DOHH2 (cell line): ENCODE measurements at regions not wholly inside any gene's neighbourhood (a gene's known extent, or its start where the extent isn't known, plus 50 kb on each side); places are given as distances from the start of the nearest gene placed in this dataset.

ENCODE experiments used
- H3F3A ChIP-seq: fragments of 200-600 bp; sonication (generic), shearing (Covaris generic); 2 replicates; pipeline ENCODE4 v1.6.0; 2016; ENCODE audit warnings: antibody characterized with exemption, mild to moderate bottlenecking; ENCODE audit not compliant: control insufficient read depth, insufficient read depth
- H3K27ac ChIP-seq: fragments of 200-600 bp; sonication (generic); 2 replicates; pipeline ENCODE4 v1.5.1; 2014; ENCODE audit warnings: low read depth, mild to moderate bottlenecking, low read length, moderate library complexity
- H3K27me3 ChIP-seq: fragments of 200-600 bp; sonication (generic); 2 replicates; pipeline ENCODE4 v1.6.1; 2014; ENCODE audit warnings: mild to moderate bottlenecking, low read length, mixed read lengths; ENCODE audit not compliant: control insufficient read depth
- H3K36me3 ChIP-seq: fragments of 200-600 bp; sonication (generic); 2 replicates; pipeline ENCODE4 v1.6.1; 2014; ENCODE audit warnings: mild to moderate bottlenecking, low read length, moderate library complexity, mixed read lengths; ENCODE audit not compliant: control insufficient read depth
- H3K4me1 ChIP-seq: fragments of 200-600 bp; sonication (generic); 2 replicates; pipeline ENCODE4 v1.6.1; 2014; ENCODE audit warnings: mild to moderate bottlenecking, low read length, mixed read lengths; ENCODE audit not compliant: control insufficient read depth
- H3K4me2 ChIP-seq: fragments of 200-600 bp; sonication (generic); 2 replicates; pipeline ENCODE4 v1.6.0; 2014; ENCODE audit warnings: mild to moderate bottlenecking, low read length, moderate library complexity
- H3K4me3 ChIP-seq: fragments of 200-600 bp; sonication (generic); 2 replicates; pipeline ENCODE4 v1.5.1; 2014; ENCODE audit warnings: mild to moderate bottlenecking, low read length, mixed read lengths
- H3K79me2 ChIP-seq: fragments of 200-600 bp; sonication (generic); 2 replicates; pipeline ENCODE4 v1.6.1; 2014; ENCODE audit warnings: mild to moderate bottlenecking, low read length, mixed read lengths; ENCODE audit not compliant: control insufficient read depth
- H3K9me2 ChIP-seq: fragments of 200-600 bp; sonication (generic); replicated peaks from 2 replicates; pipeline ENCODE4 v1.6.1; 2014; ENCODE audit warnings: mild to moderate bottlenecking, low read length, mixed read lengths; ENCODE audit not compliant: control insufficient read depth
- H3K9me3 ChIP-seq: fragments of 200-600 bp; sonication (generic); 2 replicates; pipeline ENCODE4 v1.6.1; 2014; ENCODE audit warnings: antibody characterized with exemption, low read length, mixed read lengths; ENCODE audit not compliant: control insufficient read depth, insufficient read depth
- H4K20me1 ChIP-seq: fragments of 200-600 bp; sonication (generic); 2 replicates; pipeline ENCODE4 v1.6.0; 2014; ENCODE audit warnings: low read depth, mild to moderate bottlenecking, antibody characterized with exemption, low read length, moderate library complexity; ENCODE audit not compliant: control insufficient read depth, insufficient read depth
- EZH2phosphoT487 ChIP-seq: fragments of 200-600 bp; sonication (generic); IDR thresholded peaks from 2 replicates; pipeline ENCODE4 v1.6.1; 2017; ENCODE audit warnings: borderline replicate concordance, mild to moderate bottlenecking, antibody characterized with exemption, low read length, moderate library complexity, mixed read lengths
- TF ChIP-seq, protein P1 (sequence below): fragments of 200-600 bp; sonication (generic); IDR thresholded peaks from one replicate; pipeline ENCODE4 v1.5.1; 2014; ENCODE audit warnings: antibody characterized with exemption, mild to moderate bottlenecking, low read depth, low read length; ENCODE audit not compliant: poor library complexity, severe bottlenecking

DNA sequence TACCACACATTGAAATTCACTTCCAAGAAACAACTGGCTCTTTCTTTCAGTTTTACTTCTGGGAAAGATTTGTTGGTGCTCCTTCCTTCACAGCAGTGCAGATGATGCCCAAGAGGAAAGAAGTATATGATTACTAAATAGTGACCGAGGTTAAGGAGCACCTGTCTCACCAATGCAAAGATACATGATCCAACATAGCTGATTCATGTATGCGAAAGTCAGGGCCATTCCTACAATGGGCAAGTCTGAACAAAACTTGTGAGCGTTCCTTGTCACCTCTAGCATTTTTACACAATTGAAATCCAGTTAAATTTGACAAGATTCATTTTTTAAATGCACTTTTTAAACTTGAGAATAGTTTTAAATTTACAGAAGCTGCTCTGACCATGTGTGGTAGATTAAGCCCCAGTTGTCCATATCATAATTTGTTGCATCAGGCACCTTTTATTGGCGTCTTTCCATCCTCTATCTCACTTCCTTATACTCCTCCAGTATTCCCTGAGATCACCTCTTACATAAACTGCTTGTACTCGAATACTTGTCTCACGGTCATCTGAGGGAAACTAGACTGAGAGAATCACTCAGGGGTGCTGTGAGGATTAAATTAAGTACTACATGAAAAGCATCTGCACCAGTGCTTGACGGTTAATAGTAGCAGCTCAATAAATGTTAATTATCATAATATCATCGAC, 438.8 kb upstream of the CDH20 start:
- Histone ChIP-seq H3K79me2 (no peaks in the 10 kb centered on the region), H3K9me3 (no peaks in the 10 kb centered on the region), H3K36me3 (no peaks in the 10 kb centered on the region), H3K4me2 (no peak overlapping the region), H3K4me3 (no peak overlapping the region), H4K20me1 (no peaks in the 10 kb centered on the region), H3K9me2 (no peaks in the 10 kb centered on the region), H3K27me3 (no peaks in the 10 kb centered on the region), H3F3A (no peaks in the 10 kb centered on the region), H3K27ac (no peak overlapping the region), H3K4me1 (peaks cover 4% of the 10 kb centered on the region; the same call in 1 of the 2 replicates)
- no peak for TF ChIP-seq EZH2phosphoT487
- TF ChIP-seq, protein P1, sequence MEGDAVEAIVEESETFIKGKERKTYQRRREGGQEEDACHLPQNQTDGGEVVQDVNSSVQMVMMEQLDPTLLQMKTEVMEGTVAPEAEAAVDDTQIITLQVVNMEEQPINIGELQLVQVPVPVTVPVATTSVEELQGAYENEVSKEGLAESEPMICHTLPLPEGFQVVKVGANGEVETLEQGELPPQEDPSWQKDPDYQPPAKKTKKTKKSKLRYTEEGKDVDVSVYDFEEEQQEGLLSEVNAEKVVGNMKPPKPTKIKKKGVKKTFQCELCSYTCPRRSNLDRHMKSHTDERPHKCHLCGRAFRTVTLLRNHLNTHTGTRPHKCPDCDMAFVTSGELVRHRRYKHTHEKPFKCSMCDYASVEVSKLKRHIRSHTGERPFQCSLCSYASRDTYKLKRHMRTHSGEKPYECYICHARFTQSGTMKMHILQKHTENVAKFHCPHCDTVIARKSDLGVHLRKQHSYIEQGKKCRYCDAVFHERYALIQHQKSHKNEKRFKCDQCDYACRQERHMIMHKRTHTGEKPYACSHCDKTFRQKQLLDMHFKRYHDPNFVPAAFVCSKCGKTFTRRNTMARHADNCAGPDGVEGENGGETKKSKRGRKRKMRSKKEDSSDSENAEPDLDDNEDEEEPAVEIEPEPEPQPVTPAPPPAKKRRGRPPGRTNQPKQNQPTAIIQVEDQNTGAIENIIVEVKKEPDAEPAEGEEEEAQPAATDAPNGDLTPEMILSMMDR: no peak

DNA sequence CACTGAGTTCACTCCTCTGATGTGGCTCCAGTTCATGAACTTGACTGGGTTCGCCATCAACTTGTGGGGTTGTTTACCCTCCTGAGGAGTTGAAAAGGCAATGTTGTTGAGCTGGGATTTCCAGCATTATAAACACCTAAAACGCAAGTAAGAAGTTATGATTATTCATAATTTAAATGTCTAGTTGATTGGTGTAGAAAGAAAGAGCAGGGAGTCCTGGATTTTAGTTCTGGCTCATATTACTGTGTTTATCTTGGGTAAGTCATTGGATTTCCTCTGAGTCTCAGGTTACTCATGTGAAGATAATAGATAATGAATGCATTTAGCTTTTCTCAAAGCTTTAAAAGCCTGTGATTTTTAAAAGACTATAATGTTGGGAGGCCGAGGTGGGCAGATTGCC, 438.0 kb upstream of the CDH20 start:
- H3K4me1 ChIP-seq: peaks cover 4% of the 10 kb centered on the region; the same call in 1 of the 2 replicates
- no peak for TF ChIP-seq EZH2phosphoT487
- TF ChIP-seq, protein P1: no peak
- H3K9me3 ChIP-seq: no peaks in the 10 kb centered on the region
- H3F3A ChIP-seq: no peaks in the 10 kb centered on the region
- no peaks in the 10 kb centered on the region for H3K9me2 ChIP-seq
- H3K27ac ChIP-seq: no peak overlapping the region
- H3K79me2 ChIP-seq: no peaks in the 10 kb centered on the region
- H3K27me3 ChIP-seq: no peaks in the 10 kb centered on the region
- H3K4me2 ChIP-seq: no peak overlapping the region
- H4K20me1 ChIP-seq: no peaks in the 10 kb centered on the region
- H3K4me3 ChIP-seq: no peak overlapping the region
- H3K36me3 ChIP-seq: no peaks in the 10 kb centered on the region

DNA sequence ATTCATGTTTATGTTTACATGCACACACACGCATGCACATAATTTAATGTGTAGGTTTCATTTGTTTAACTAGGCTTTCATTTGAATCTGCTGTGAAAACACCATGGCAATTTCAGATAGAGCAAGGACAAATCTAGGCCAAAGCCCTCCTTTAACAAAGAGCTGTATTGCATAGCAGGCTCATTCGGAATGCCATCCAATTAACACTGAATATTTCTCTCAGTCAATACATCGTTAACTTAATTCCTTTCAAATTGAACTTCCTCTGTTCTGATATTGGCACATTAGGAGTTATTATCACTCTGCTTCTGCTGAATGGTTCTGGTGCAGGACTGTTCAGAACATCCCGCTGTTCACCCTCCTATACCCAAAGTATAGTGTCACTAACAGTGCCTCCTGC, 435.1 kb upstream of the CDH20 start:
- TF ChIP-seq, protein P1: no peak
- no peak for TF ChIP-seq EZH2phosphoT487
- Histone ChIP-seq H3F3A (no peaks in the 10 kb centered on the region), H3K36me3 (no peaks in the 10 kb centered on the region), H4K20me1 (no peaks in the 10 kb centered on the region), H3K9me2 (no peaks in the 10 kb centered on the region), H3K27me3 (no peaks in the 10 kb centered on the region), H3K9me3 (no peaks in the 10 kb centered on the region), H3K4me2 (no peak overlapping the region), H3K27ac (no peak overlapping the region), H3K4me3 (no peak overlapping the region), H3K4me1 (peaks cover 4% of the 10 kb centered on the region; the same call in 1 of the 2 replicates), H3K79me2 (no peaks in the 10 kb centered on the region)
